ENCODE measurements at regions not wholly inside any gene's neighbourhood (a gene's known extent, or its start where the extent isn't known, plus 50 kb on each side); places are given as distances from the start of the nearest gene placed in this dataset.

- H3K27me3 ChIP-seq (ENCODE audit: insufficient read depth, low read length, poor library complexity, severe bottlenecking): no peaks in the 10 kb centered on the region
- no peak for DNase-seq
- peaks cover 9 to 21% (median 13%) of the 10 kb centered on the region in 5 donors for H3K9me3 Mint-ChIP-seq
- no peaks in the 10 kb centered on the region for H3K4me1 Mint-ChIP-seq
- no peaks in the 10 kb centered on the region for H3K36me3 ChIP-seq (ENCODE audit: insufficient read depth, low read length)
- no peak overlapping the region for H3K4me3 Mint-ChIP-seq
- CTCF ChIA-PET: no interaction called here
- H3K4me3 ChIP-seq (ENCODE audit: low read length): no peak overlapping the region
- H3K9me3 ChIP-seq (ENCODE audit: low read length): no peaks in the 10 kb centered on the region
- H3K27ac Mint-ChIP-seq: no peak overlapping the region
- H3K27ac ChIP-seq (ENCODE audit: low read depth, low read length): no peak overlapping the region
- H3K36me3 Mint-ChIP-seq: peaks cover 0 to 2% (median 0%) of the 10 kb centered on the region in 3 donors
- POLR2A ChIA-PET: no interaction called here
- no peaks in the 10 kb centered on the region for H3K4me1 ChIP-seq (ENCODE audit: insufficient read depth, low read length)
- H3K27me3 Mint-ChIP-seq: peaks cover 1 to 20% of the 10 kb centered on the region in 2 donors
These were observed 99.7 kb upstream of the OSMR start for GRCh38 chr5:38745836-38746732.

DNA sequence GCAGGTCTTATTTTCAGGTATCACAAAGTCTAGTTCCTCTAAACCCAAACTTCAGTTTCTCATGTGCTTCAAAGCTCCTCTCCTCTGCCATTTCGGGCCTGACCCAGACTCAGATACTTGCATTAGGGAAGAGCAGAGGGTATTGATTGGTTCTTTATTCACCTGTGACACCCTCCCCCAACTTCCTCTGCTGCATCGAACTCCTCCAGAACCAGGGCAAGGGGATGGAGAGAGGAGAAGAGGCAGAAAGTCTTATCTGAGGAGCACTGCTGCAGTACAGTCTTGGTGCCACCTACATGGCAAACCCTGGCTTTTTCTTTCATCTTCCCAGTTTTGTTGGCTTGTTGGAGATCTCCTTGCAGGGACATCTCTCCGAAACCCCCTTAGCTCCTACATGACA is 96.0 kb upstream of the OSMR start:
- no peaks in the 10 kb centered on the region for H3K36me3 Mint-ChIP-seq
- no peak overlapping the region for H3K27ac Mint-ChIP-seq
- H3K27me3 ChIP-seq (ENCODE audit: insufficient read depth, low read length, poor library complexity, severe bottlenecking): no peaks in the 10 kb centered on the region
- H3K27me3 Mint-ChIP-seq: peaks cover 5 to 28% of the 10 kb centered on the region in 2 donors
- H3K4me1 Mint-ChIP-seq: no peaks in the 10 kb centered on the region
- peaks cover 0 to 4% (median 3%) of the 10 kb centered on the region in 5 donors for H3K9me3 Mint-ChIP-seq
- POLR2A ChIA-PET: no interaction called here
- H3K27ac ChIP-seq (ENCODE audit: low read depth, low read length): no peak overlapping the region
- H3K36me3 ChIP-seq (ENCODE audit: insufficient read depth, low read length): no peaks in the 10 kb centered on the region
- no peak for DNase-seq
- no peak overlapping the region for H3K4me3 ChIP-seq (ENCODE audit: low read length)
- no peaks in the 10 kb centered on the region for H3K9me3 ChIP-seq (ENCODE audit: low read length)
- H3K4me1 ChIP-seq (ENCODE audit: insufficient read depth, low read length): no peaks in the 10 kb centered on the region
- no peak overlapping the region for H3K4me3 Mint-ChIP-seq
- CTCF ChIA-PET: no interaction called here

GRCh38 chr5:38751103-38751502 is 94.7 kb upstream of the OSMR start:
- no peaks in the 10 kb centered on the region for H3K27me3 ChIP-seq (ENCODE audit: insufficient read depth, low read length, poor library complexity, severe bottlenecking)
- H3K4me1 Mint-ChIP-seq: no peaks in the 10 kb centered on the region
- no peak overlapping the region for H3K4me3 Mint-ChIP-seq
- peaks cover 0 to 2% (median 0%) of the 10 kb centered on the region in 5 donors for H3K9me3 Mint-ChIP-seq
- H3K36me3 Mint-ChIP-seq: no peaks in the 10 kb centered on the region
- no peaks in the 10 kb centered on the region for H3K9me3 ChIP-seq (ENCODE audit: low read length)
- H3K27ac ChIP-seq (ENCODE audit: low read depth, low read length): no peak overlapping the region
- ChIA-PET POLR2A (no interaction called here), CTCF (no interaction called here)
- H3K36me3 ChIP-seq (ENCODE audit: insufficient read depth, low read length): no peaks in the 10 kb centered on the region
- no peak overlapping the region for H3K27ac Mint-ChIP-seq
- H3K4me1 ChIP-seq (ENCODE audit: insufficient read depth, low read length): no peaks in the 10 kb centered on the region
- H3K27me3 Mint-ChIP-seq: peaks cover 5 to 28% of the 10 kb centered on the region in 2 donors
- no peak overlapping the region for H3K4me3 ChIP-seq (ENCODE audit: low read length)
- DNase-seq: no peak

DNA sequence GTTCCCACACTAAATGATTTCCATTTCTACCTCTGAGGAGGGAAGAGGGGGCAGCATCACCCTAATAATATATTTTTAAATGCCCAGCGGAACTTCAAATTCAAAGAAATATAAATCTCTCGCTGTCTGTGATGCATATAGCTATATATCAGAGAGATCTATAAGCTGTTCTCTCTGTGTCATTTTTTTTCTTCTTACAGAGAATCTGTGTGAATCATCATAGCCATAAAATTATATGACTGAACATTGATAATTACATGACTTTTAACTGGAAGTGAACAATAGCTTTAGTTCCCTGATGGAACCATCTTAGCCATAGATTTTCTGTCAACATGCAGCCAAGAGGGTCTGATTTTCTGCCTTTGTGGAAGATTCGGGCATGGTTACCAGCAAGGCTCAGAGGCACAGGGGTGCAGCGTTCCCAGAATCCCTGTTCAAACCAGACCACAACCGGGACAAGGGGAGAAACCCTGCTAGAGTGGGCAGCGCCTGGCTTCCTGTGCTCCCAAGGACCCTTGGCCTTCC is 93.7 kb upstream of the OSMR start:
- Mint-ChIP-seq H3K27ac (no peak overlapping the region), H3K4me3 (no peak overlapping the region), H3K4me1 (no peaks in the 10 kb centered on the region), H3K9me3 (peaks cover 0 to 2% (median 0%) of the 10 kb centered on the region in 5 donors), H3K27me3 (peaks cover 5 to 20% of the 10 kb centered on the region in 2 donors), H3K36me3 (no peaks in the 10 kb centered on the region)
- Histone ChIP-seq H3K4me1 (ENCODE audit: insufficient read depth, low read length) (no peaks in the 10 kb centered on the region), H3K27me3 (ENCODE audit: insufficient read depth, low read length, poor library complexity, severe bottlenecking) (no peaks in the 10 kb centered on the region), H3K27ac (ENCODE audit: low read depth, low read length) (no peak overlapping the region), H3K9me3 (ENCODE audit: low read length) (no peaks in the 10 kb centered on the region), H3K36me3 (ENCODE audit: insufficient read depth, low read length) (no peaks in the 10 kb centered on the region), H3K4me3 (ENCODE audit: low read length) (no peak overlapping the region)
- no peak for DNase-seq
- CTCF ChIA-PET: no interaction called here
- POLR2A ChIA-PET: no interaction called here

DNA sequence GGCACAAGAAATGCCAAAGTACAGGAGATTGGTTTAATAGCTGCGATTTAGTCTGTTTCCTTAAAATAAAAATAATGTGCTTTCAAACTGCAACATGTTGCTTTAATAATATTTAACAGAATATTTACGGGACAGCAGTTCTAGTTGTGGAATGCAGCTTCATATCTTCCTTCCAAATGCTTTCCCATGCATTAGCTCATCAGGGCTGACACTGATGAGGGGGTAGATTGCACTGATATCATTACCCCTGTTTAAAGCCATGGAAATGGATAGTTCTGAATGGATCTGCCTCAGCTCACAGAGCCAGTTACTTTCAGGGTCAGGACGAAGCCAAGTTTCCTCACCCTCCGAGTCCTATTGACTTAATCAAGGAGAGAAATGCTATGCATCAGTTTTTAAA is 93.2 kb upstream of the OSMR start:
- H3K9me3 Mint-ChIP-seq: peaks cover 0 to 2% (median 0%) of the 10 kb centered on the region in 5 donors

DNA sequence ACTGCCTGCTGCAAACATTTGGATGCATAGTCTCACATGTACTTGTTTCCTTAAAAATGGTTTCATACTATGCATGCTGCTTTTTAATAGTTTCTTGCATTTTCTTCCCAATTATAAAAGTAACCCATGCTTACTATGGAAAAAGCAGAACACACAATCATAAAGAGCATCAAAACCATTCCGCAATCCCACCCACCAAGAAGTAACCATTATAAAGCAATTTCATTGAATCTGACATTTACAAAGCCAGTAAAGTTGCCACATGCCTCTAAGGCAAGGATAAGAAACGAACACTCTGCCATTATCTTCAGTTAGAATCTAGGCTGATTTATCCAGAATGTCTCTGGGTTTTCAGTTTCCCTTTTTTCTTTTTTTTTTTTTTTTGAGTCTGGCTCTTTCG is 92.7 kb upstream of the OSMR start:
- Mint-ChIP-seq H3K36me3 (no peaks in the 10 kb centered on the region), H3K27ac (no peak overlapping the region), H3K9me3 (peaks cover 0 to 2% (median 0%) of the 10 kb centered on the region in 5 donors), H3K27me3 (peaks cover 5 to 18% of the 10 kb centered on the region in 2 donors), H3K4me1 (no peaks in the 10 kb centered on the region), H3K4me3 (no peak overlapping the region)
- CTCF ChIA-PET: no interaction called here
- H3K36me3 ChIP-seq (ENCODE audit: insufficient read depth, low read length): no peaks in the 10 kb centered on the region
- no peaks in the 10 kb centered on the region for H3K9me3 ChIP-seq (ENCODE audit: low read length)
- H3K27ac ChIP-seq (ENCODE audit: low read depth, low read length): no peak overlapping the region
- POLR2A ChIA-PET: no interaction called here
- no peaks in the 10 kb centered on the region for H3K4me1 ChIP-seq (ENCODE audit: insufficient read depth, low read length)
- no peak overlapping the region for H3K4me3 ChIP-seq (ENCODE audit: low read length)
- DNase-seq: no peak
- H3K27me3 ChIP-seq (ENCODE audit: insufficient read depth, low read length, poor library complexity, severe bottlenecking): no peaks in the 10 kb centered on the region

More for the DNA sequence above, 93.2 kb upstream of the OSMR start:
- H3K27ac ChIP-seq (ENCODE audit: low read depth, low read length): no peak overlapping the region
- no peaks in the 10 kb centered on the region for H3K36me3 ChIP-seq (ENCODE audit: insufficient read depth, low read length)
- H3K4me3 ChIP-seq (ENCODE audit: low read length): no peak overlapping the region
- no peak overlapping the region for H3K27ac Mint-ChIP-seq
- DNase-seq: no peak
- H3K4me3 Mint-ChIP-seq: no peak overlapping the region
- no peaks in the 10 kb centered on the region for H3K27me3 ChIP-seq (ENCODE audit: insufficient read depth, low read length, poor library complexity, severe bottlenecking)
- no peaks in the 10 kb centered on the region for H3K4me1 ChIP-seq (ENCODE audit: insufficient read depth, low read length)
- CTCF ChIA-PET: no interaction called here
- H3K36me3 Mint-ChIP-seq: no peaks in the 10 kb centered on the region
- H3K4me1 Mint-ChIP-seq: no peaks in the 10 kb centered on the region
- H3K9me3 ChIP-seq (ENCODE audit: low read length): no peaks in the 10 kb centered on the region
- H3K27me3 Mint-ChIP-seq: peaks cover 5 to 19% of the 10 kb centered on the region in 2 donors
- POLR2A ChIA-PET: no interaction called here

DNA sequence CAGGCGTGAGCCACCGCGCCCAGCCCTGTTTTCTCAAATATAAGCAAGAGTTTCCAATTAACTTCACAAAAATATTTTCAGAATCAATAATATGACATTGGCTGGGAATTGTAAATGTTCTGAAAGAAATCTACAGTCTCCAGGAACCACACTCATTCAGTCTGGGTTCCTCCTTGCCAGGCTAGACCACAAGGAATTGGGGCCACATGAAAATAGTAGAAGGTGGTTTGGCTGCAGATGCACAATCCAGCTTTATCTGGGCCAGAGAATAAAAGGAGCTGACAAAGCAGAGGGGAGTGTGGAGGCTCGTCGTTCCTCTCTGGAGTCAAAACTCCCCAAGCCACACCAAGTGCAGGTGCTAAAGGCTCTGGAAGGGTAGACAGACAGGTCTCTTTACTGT is 92.0 kb upstream of the OSMR start:
- no peaks in the 10 kb centered on the region for H3K4me1 ChIP-seq (ENCODE audit: insufficient read depth, low read length)
- no peaks in the 10 kb centered on the region for H3K27me3 ChIP-seq (ENCODE audit: insufficient read depth, low read length, poor library complexity, severe bottlenecking)
- DNase-seq: no peak
- Mint-ChIP-seq H3K9me3 (peaks cover 0 to 2% (median 0%) of the 10 kb centered on the region in 5 donors), H3K27ac (no peak overlapping the region), H3K36me3 (no peaks in the 10 kb centered on the region), H3K27me3 (peaks cover 5 to 18% of the 10 kb centered on the region in 2 donors), H3K4me1 (no peaks in the 10 kb centered on the region), H3K4me3 (no peak overlapping the region)
- CTCF ChIA-PET: no interaction called here
- POLR2A ChIA-PET: no interaction called here
- H3K36me3 ChIP-seq (ENCODE audit: insufficient read depth, low read length): no peaks in the 10 kb centered on the region
- H3K27ac ChIP-seq (ENCODE audit: low read depth, low read length): no peak overlapping the region
- H3K9me3 ChIP-seq (ENCODE audit: low read length): no peaks in the 10 kb centered on the region
- no peak overlapping the region for H3K4me3 ChIP-seq (ENCODE audit: low read length)

DNA sequence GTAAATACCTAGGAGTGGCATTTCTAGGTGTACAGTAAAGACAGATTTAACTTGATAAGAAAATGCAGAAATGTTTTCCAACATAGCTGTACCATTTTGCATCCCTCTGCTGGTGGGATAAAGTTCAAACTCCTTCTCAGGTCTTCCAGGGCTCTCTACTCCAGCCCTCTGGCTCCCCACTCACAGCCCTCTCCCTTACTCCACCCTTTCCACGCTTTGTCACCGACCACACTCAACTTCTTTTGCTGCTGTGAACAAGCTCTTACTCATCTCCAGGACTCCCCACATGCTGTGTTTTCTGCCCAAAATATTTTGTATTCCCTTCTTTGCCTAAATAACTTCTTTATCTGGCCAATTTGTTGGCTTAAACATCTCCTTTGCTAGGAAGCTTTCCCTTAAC is 90.6 kb upstream of the OSMR start:
- H3K27ac Mint-ChIP-seq: no peak overlapping the region
- no peaks in the 10 kb centered on the region for H3K4me1 ChIP-seq (ENCODE audit: insufficient read depth, low read length)
- DNase-seq: no peak
- ChIA-PET CTCF (no interaction called here), POLR2A (no interaction called here)
- no peak overlapping the region for H3K4me3 ChIP-seq (ENCODE audit: low read length)
- H3K27me3 ChIP-seq (ENCODE audit: insufficient read depth, low read length, poor library complexity, severe bottlenecking): no peaks in the 10 kb centered on the region
- no peaks in the 10 kb centered on the region for H3K9me3 ChIP-seq (ENCODE audit: low read length)
- no peaks in the 10 kb centered on the region for H3K36me3 Mint-ChIP-seq
- H3K9me3 Mint-ChIP-seq: peaks cover 0 to 2% (median 1%) of the 10 kb centered on the region in 5 donors
- H3K4me1 Mint-ChIP-seq: no peaks in the 10 kb centered on the region
- no peak overlapping the region for H3K4me3 Mint-ChIP-seq
- no peaks in the 10 kb centered on the region for H3K36me3 ChIP-seq (ENCODE audit: insufficient read depth, low read length)
- peaks cover 5 to 22% of the 10 kb centered on the region in 2 donors for H3K27me3 Mint-ChIP-seq
- no peak overlapping the region for H3K27ac ChIP-seq (ENCODE audit: low read depth, low read length)
